ENCODE measurements at regions not wholly inside any gene's neighbourhood (a gene's known extent, or its start where the extent isn't known, plus 50 kb on each side); places are given as distances from the start of the nearest gene placed in this dataset.

GRCh38 chr13:43965459-43965845 lies 85.7 kb downstream of the LACC1 start:
- TF ChIP-seq TARDBP (IDR thresholded peaks at IDR 0.05; ENCODE audit: borderline replicate concordance), result no peak
- TF ChIP-seq SIN3A (IDR thresholded peaks at IDR 0.05; ENCODE audit: low read depth, low read length), result no peak
- no peak for TF ChIP-seq JUNB (IDR thresholded peaks at IDR 0.05)
- no peak for TF ChIP-seq LARP7 (IDR thresholded peaks at IDR 0.05)
- no peak for TF ChIP-seq YY1 (IDR thresholded peaks at IDR 0.05; ENCODE audit: low read depth, low read length)
- TF ChIP-seq ZBTB33 (IDR thresholded peaks at IDR 0.05), result no peak
- no peak for TF ChIP-seq USF1 (IDR thresholded peaks at IDR 0.05; ENCODE audit: borderline replicate concordance, extremely low read length, insufficient read depth, low read depth, low read length)
- no peak for TF ChIP-seq STAT3 (IDR thresholded peaks at IDR 0.05; ENCODE audit: low read depth, low read length)

All from GM12878 (cell line).